Fibroblast of skin of right quadriceps (primary cell): ENCODE measurements at regions not wholly inside any gene's neighbourhood (a gene's known extent, or its start where the extent isn't known, plus 50 kb on each side); places are given as distances from the start of the nearest gene placed in this dataset.
"Not testable (repeated sequence)": the region's sequence is repeated elsewhere in the genome, so short reads cannot be mapped to it uniquely, and the experiment has no call there.

Source experiments
- DNase-seq: peaks from one replicate; pipeline ENCODE4 v3.0.0-alpha.2; 2013

- no peak for DNase-seq
These were observed 168.2 kb downstream of the TBC1D2B start for GRCh38 chr15:77909182-77909940.

- not testable (repeated sequence) for DNase-seq
These were observed 168.8 kb downstream of the TBC1D2B start for GRCh38 chr15:77908752-77909111.

GRCh38 chr15:77907824-77908751 lies 169.4 kb downstream of the TBC1D2B start:
- DNase-seq: no peak

GRCh38 chr15:77906062-77906990 lies 171.2 kb downstream of the TBC1D2B start:
- not testable (repeated sequence) for DNase-seq

- DNase-seq: no peak
These were observed 172.1 kb downstream of the TBC1D2B start for GRCh38 chr15:77905301-77905920.

- no peak for DNase-seq
These were observed 172.6 kb downstream of the TBC1D2B start for GRCh38 chr15:77904901-77905300.

GRCh38 chr15:77904436-77904821 lies 173.1 kb downstream of the TBC1D2B start:
- DNase-seq: no peak

GRCh38 chr15:77903761-77904435 lies 173.6 kb downstream of the TBC1D2B start:
- not testable (repeated sequence) for DNase-seq

GRCh38 chr15:77902921-77903760 lies 174.4 kb downstream of the TBC1D2B start:
- DNase-seq: not testable (repeated sequence)

- no peak for DNase-seq
These were observed 175.4 kb downstream of the TBC1D2B start for GRCh38 chr15:77901921-77902750.

- DNase-seq: no peak
These were observed 176.1 kb downstream of the TBC1D2B start for GRCh38 chr15:77901251-77901881.

GRCh38 chr15:77900331-77900963 lies 177.1 kb downstream of the TBC1D2B start:
- DNase-seq: not testable (repeated sequence)

- DNase-seq: not testable (repeated sequence)
These were observed 177.7 kb downstream of the TBC1D2B start for GRCh38 chr15:77899776-77900175.

- DNase-seq: no peak
These were observed 178.4 kb downstream of the TBC1D2B start for GRCh38 chr15:77898811-77899730.

GRCh38 chr15:77897896-77898406 lies 179.6 kb downstream of the TBC1D2B start:
- no peak for DNase-seq

GRCh38 chr15:77897113-77897895 lies 180.2 kb downstream of the TBC1D2B start:
- not testable (repeated sequence) for DNase-seq
